SK-N-SH (cell line): ENCODE measurements at regions not wholly inside any gene's neighbourhood (a gene's known extent, or its start where the extent isn't known, plus 50 kb on each side); places are given as distances from the start of the nearest gene placed in this dataset.
A peak's percentile ranks its signal among the peaks of the same experiment; 100 is the strongest.

Experiments used
- CTCF ChIA-PET: fragments of 300-600, 350-600 bp; formaldehyde crosslinking; extraction: SDS; loops from one replicate; lab custom pipeline; 2021; lab: Yijun Ruan, JAX
- POLR2A ChIA-PET: fragments of 350-600 bp; sonication (Branson Sonifier 250); formaldehyde crosslinking; extraction: SDS; loops from one replicate; lab custom pipeline; 2020; ENCODE audit warnings: antibody characterized with exemption, inconsistent platforms; lab: Yijun Ruan, JAX
- DNase-seq: peaks from one replicate; pipeline ENCODE4 v3.0.0; 2012
- H2AFZ ChIP-seq: fragments of 200-600 bp; sonication (generic); 2 replicates; pipeline ENCODE4 v1.8.1; 2016; ENCODE audit warnings: antibody characterized with exemption, mild to moderate bottlenecking, low read depth
- H3F3A ChIP-seq: fragments of 200-600 bp; sonication (generic); replicated peaks from 2 replicates; pipeline ENCODE3; 2016; ENCODE audit warnings: antibody characterized with exemption, mild to moderate bottlenecking; ENCODE audit not compliant: insufficient read depth
- H3K27ac ChIP-seq, 2 experiments: fragments of 200-500 bp in 1 of 2; fragments of 200-600 bp in 1 of 2; sonication (Bioruptor generic) in 1 of 2; sonication (generic), shearing (Covaris generic) in 1 of 2; 2 replicates each; pipeline versions ENCODE4 v1.5.1 to v1.6.1; 2014 to 2016; ENCODE audit warnings: low read depth in 2 of 2, inconsistent platforms in 1 of 2, low read length in 1 of 2, mild to moderate bottlenecking in 1 of 2, mixed read lengths in 1 of 2
- H3K27me3 ChIP-seq: fragments of 200-600 bp; sonication (generic), shearing (Covaris generic); 2 replicates; pipeline ENCODE4 v1.6.1; 2016; ENCODE audit warnings: mixed run types; ENCODE audit not compliant: insufficient read depth
- H3K36me3 ChIP-seq, 2 experiments: fragments of 200-500 bp in 1 of 2; fragments of 200-600 bp in 1 of 2; sonication (Bioruptor generic) in 1 of 2; sonication (generic) in 1 of 2; replicated peaks in 1 of 2; 2 replicates each; pipeline versions ENCODE3 to v1.5.1; 2014 to 2016; ENCODE audit warnings: low read length in 1 of 2, mild to moderate bottlenecking in 1 of 2; ENCODE audit not compliant: insufficient read depth in 2 of 2, control insufficient read depth in 1 of 2
- H3K4me1 ChIP-seq, 2 experiments: fragments of 200-500 bp in 1 of 2; fragments of 200-600 bp in 1 of 2; sonication (Bioruptor generic) in 1 of 2; sonication (generic), shearing (Covaris generic) in 1 of 2; 2 replicates each; pipeline versions ENCODE4 v1.5.1 to v1.6.1; 2014 to 2016; ENCODE audit warnings: low read depth in 1 of 2, low read length in 1 of 2, mixed run types in 1 of 2; ENCODE audit not compliant: insufficient read depth in 2 of 2, control insufficient read depth in 1 of 2
- H3K4me2 ChIP-seq: fragments of 200-600 bp; sonication (generic), shearing (Covaris generic); 2 replicates; pipeline ENCODE4 v1.6.1; 2017; ENCODE audit warnings: mixed run types
- H3K4me3 ChIP-seq, 2 experiments: fragments of 200-500 bp in 1 of 2; fragments of 200-600 bp in 1 of 2; sonication (Bioruptor generic) in 1 of 2; sonication (generic), shearing (Covaris generic) in 1 of 2; 2 replicates each; pipeline versions ENCODE4 v1.5.1 to v1.8.1; 2014 to 2016; ENCODE audit warnings: low read depth in 2 of 2, inconsistent platforms in 1 of 2, low read length in 1 of 2, mild to moderate bottlenecking in 1 of 2, mixed read lengths in 1 of 2, moderate library complexity in 1 of 2
- H3K79me2 ChIP-seq: fragments of 200-600 bp; sonication (generic); 2 replicates; pipeline ENCODE4 v1.8.1; 2017; ENCODE audit warnings: mild to moderate bottlenecking; ENCODE audit not compliant: insufficient read depth
- H3K9ac ChIP-seq: fragments of 200-600 bp; sonication (generic); 2 replicates; pipeline ENCODE4 v1.6.1; 2017; ENCODE audit warnings: mixed run types
- H3K9me2 ChIP-seq: fragments of 200-600 bp; sonication (generic); 2 replicates; pipeline ENCODE4 v1.6.1; 2017; ENCODE audit warnings: mixed run types
- H3K9me3 ChIP-seq: fragments of 200-600 bp; sonication (generic); 2 replicates; pipeline ENCODE4 v1.6.1; 2017; ENCODE audit warnings: mixed run types, mild to moderate bottlenecking, moderate library complexity
- H4K20me1 ChIP-seq: fragments of 200-600 bp; sonication (generic); 2 replicates; pipeline ENCODE4 v1.6.1; 2017; ENCODE audit warnings: mild to moderate bottlenecking, mixed run types; ENCODE audit not compliant: insufficient read depth
- CHD2 ChIP-seq: fragments of 150-350 bp; IDR thresholded peaks from 2 replicates; pipeline ENCODE4 v1.6.1; 2018; ENCODE audit warnings: low read length; ENCODE audit not compliant: partially characterized antibody
- EZH2phosphoT487 ChIP-seq: fragments of 200-600 bp; sonication (generic); IDR thresholded peaks from 2 replicates; pipeline ENCODE4 v1.6.1; 2017; ENCODE audit warnings: low read depth, mixed run types, mild to moderate bottlenecking, antibody characterized with exemption, moderate library complexity, borderline replicate concordance
- FOXJ3 ChIP-seq: sonication (generic); formaldehyde crosslinking; IDR thresholded peaks from 2 replicates; pipeline ENCODE4 v1.5.1; 2020; ENCODE audit warnings: mild to moderate bottlenecking, missing genetic modification reagents
- JUND ChIP-seq: IDR thresholded peaks from 2 replicates; pipeline ENCODE4 v1.4.0; 2012
- NFIC ChIP-seq: IDR thresholded peaks from 2 replicates; pipeline ENCODE4 v1.4.0; 2012; ENCODE audit warnings: borderline replicate concordance
- NRF1 ChIP-seq: IDR thresholded peaks from 2 replicates; pipeline ENCODE4 v1.6.1; 2012; ENCODE audit warnings: low read depth, mild to moderate bottlenecking, low read length
- POLR2AphosphoS5 ChIP-seq: IDR thresholded peaks from 2 replicates; pipeline ENCODE4 v1.6.1; 2012; ENCODE audit warnings: low read depth, low read length
- RAD21 ChIP-seq: IDR thresholded peaks from 2 replicates; pipeline ENCODE4 v1.6.1; 2012; ENCODE audit warnings: mild to moderate bottlenecking, low read length
- RFX5 ChIP-seq: IDR thresholded peaks from 2 replicates; pipeline ENCODE4 v1.6.1; 2012; ENCODE audit warnings: mild to moderate bottlenecking, improper control_type of control experiment, low read length
- SIN3A ChIP-seq: IDR thresholded peaks from 2 replicates; pipeline ENCODE4 v1.6.1; 2012; ENCODE audit warnings: low read depth, mild to moderate bottlenecking, low read length, moderate library complexity, borderline replicate concordance
- SMC3 ChIP-seq: IDR thresholded peaks from 2 replicates; pipeline ENCODE4 v1.6.1; 2012; ENCODE audit warnings: low read depth, low read length, improper control_type of control experiment
- TCF12 ChIP-seq: IDR thresholded peaks from 2 replicates; pipeline ENCODE4 v1.4.0; 2012
- USF2 ChIP-seq: fragments of 150-350 bp; IDR thresholded peaks from 2 replicates; pipeline ENCODE4 v1.6.1; 2017; ENCODE audit warnings: antibody characterized with exemption, low read length, low read depth, borderline replicate concordance
- YY1 ChIP-seq: IDR thresholded peaks from 2 replicates; pipeline ENCODE4 v1.4.0; 2012; ENCODE audit warnings: low read depth, mild to moderate bottlenecking
- ZBTB33 ChIP-seq: IDR thresholded peaks from 2 replicates; pipeline ENCODE4 v1.4.0; 2012; ENCODE audit warnings: low read depth, borderline replicate concordance
- WGBS: methylation state at CpG from one replicate; pipeline ENCODE4 v1.1.6; 2017; ENCODE audit warnings: low lambda C conversion rate; 5-methylcytosine and 5-hydroxymethylcytosine counted together

- H3K9me2 ChIP-seq: no peaks in the 10 kb centered on the region
- no peaks in the 10 kb centered on the region for H3K79me2 ChIP-seq
- DNase-seq: no peak
- POLR2A ChIA-PET: no interaction called here
- WGBS: 31% methylated on average over 5 of the region's 5 CpGs
- H2AFZ ChIP-seq: no peak overlapping the region
- no peak overlapping the region for H3K9ac ChIP-seq
- no peaks in the 10 kb centered on the region for H3F3A ChIP-seq
- no peaks in the 10 kb centered on the region for H3K9me3 ChIP-seq
- H3K4me2 ChIP-seq: no peak overlapping the region
- no peaks in the 10 kb centered on the region for H4K20me1 ChIP-seq
- TF ChIP-seq JUND (no peak), EZH2phosphoT487 (no peak), FOXJ3 (CRISPR knock-in tag) (no peak), TCF12 (no peak)
- TF ChIP-seq, all 33 proteins: peak for 0
- Histone ChIP-seq H3K4me1 (no peaks in the 10 kb centered on the region), H3K4me3 (no peak overlapping the region), H3K36me3 (no peaks in the 10 kb centered on the region), H3K27me3 (no peaks in the 10 kb centered on the region), H3K27ac (no peak overlapping the region)
- CTCF ChIA-PET: no interaction called here
These were observed 360.2 kb upstream of the ARHGEF26 start for GRCh38 chr3:153760948-153761347.

- Histone ChIP-seq H3K27me3 (no peaks in the 10 kb centered on the region), H3K4me3 (no peak overlapping the region), H3K9me2 (no peaks in the 10 kb centered on the region), H3K79me2 (no peaks in the 10 kb centered on the region), H3K27ac (no peak overlapping the region), H3K4me1 (no peaks in the 10 kb centered on the region), H3K9ac (no peak overlapping the region), H3F3A (no peaks in the 10 kb centered on the region), H3K4me2 (no peak overlapping the region), H2AFZ (0 out of 2 replicates have a peak overlapping the region, but pooled peaks have one; percentile 25), H3K9me3 (no peaks in the 10 kb centered on the region), H3K36me3 (no peaks in the 10 kb centered on the region), H4K20me1 (no peaks in the 10 kb centered on the region)
- WGBS: 31% methylated on average over 6 of the region's 6 CpGs
- ChIA-PET POLR2A (no interaction called here), CTCF (interaction anchor here (0.7 kb wide), 1 partner anchor 123 kb away, joined by 3 read pairs; no protein-coding TSS in a partner anchor)
- DNase-seq: no peak
- TF ChIP-seq NFIC (no peak), ZBTB33 (no peak), SIN3A (no peak), CHD2 (no peak), SMC3 (no peak), RFX5 (no peak), RAD21 (no peak), USF2 (no peak), NRF1 (no peak), POLR2AphosphoS5 (no peak), YY1 (no peak), EZH2phosphoT487 (no peak)
These were observed 358.6 kb upstream of the ARHGEF26 start for GRCh38 chr3:153762411-153763235.
